ENCODE measurements at regions not wholly inside any gene's neighbourhood (a gene's known extent, or its start where the extent isn't known, plus 50 kb on each side); places are given as distances from the start of the nearest gene placed in this dataset.

GRCh38 chr12:46455648-46456352 is 83.2 kb upstream of the SLC38A2 start:
- no peak for FAIRE-seq
- no peak for DNase-seq (ENCODE audit: insufficient read length)
- TF ChIP-seq POLR2A (IDR thresholded peaks at IDR 0.05; ENCODE audit: low read depth, low read length): no peak
- no peak for TF ChIP-seq TAF1 (IDR thresholded peaks at IDR 0.05; ENCODE audit: borderline replicate concordance, low read depth, low read length)
- no peak for TF ChIP-seq POLR2AphosphoS5 (IDR thresholded peaks at IDR 0.05; ENCODE audit: low read depth, low read length)

DNA sequence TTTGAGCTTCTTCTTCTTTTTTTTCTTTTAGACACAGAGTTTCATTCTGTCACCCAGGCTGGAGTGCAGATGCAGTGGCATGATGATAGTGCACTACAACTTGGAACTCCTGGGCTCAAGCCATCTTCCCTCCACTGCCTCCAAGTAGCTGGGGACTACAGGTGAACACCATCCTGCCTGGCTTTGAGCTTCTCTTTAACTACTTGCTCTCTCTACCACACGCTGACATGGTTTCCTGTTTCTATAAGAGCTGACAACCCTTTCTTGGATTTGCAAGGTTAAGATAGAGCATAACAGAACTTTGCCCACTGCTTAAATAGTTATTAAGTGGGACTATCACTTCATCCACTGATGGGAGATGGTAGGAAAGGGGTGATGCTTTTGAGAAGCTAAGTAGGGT is 82.4 kb upstream of the SLC38A2 start:
- DNase-seq (ENCODE audit: insufficient read length) (no peak), FAIRE-seq (no peak)
- TF ChIP-seq TAF1 (IDR thresholded peaks at IDR 0.05; ENCODE audit: borderline replicate concordance, low read depth, low read length): no peak
- TF ChIP-seq POLR2A (IDR thresholded peaks at IDR 0.05; ENCODE audit: low read depth, low read length): no peak
- no peak for TF ChIP-seq POLR2AphosphoS5 (IDR thresholded peaks at IDR 0.05; ENCODE audit: low read depth, low read length)

DNA sequence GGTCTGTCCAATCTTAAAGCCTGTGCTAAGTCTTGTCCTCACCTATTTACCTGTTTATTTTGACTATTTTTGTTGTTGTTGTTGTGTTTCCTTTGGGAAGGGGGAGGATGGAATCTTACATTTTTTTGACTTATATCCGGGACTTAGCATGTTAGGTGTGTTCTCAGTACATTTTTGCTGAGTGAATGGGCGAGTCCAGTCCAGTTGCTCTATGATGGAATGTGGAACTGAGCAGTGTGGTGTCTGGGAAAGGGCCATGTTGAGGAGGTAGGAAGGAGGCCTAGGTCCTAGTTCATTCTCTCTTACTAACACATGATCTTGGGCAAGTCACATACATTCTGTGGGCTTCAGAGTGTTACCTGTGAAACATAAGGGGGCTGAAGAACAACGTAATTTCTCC is 80.9 kb upstream of the SLC38A2 start:
- DNase-seq (ENCODE audit: insufficient read length): no peak
- no peak for FAIRE-seq
- no peak for TF ChIP-seq POLR2AphosphoS5 (IDR thresholded peaks at IDR 0.05; ENCODE audit: low read depth, low read length)
- no peak for TF ChIP-seq TAF1 (IDR thresholded peaks at IDR 0.05; ENCODE audit: borderline replicate concordance, low read depth, low read length)
- TF ChIP-seq POLR2A (IDR thresholded peaks at IDR 0.05; ENCODE audit: low read depth, low read length): no peak

DNA sequence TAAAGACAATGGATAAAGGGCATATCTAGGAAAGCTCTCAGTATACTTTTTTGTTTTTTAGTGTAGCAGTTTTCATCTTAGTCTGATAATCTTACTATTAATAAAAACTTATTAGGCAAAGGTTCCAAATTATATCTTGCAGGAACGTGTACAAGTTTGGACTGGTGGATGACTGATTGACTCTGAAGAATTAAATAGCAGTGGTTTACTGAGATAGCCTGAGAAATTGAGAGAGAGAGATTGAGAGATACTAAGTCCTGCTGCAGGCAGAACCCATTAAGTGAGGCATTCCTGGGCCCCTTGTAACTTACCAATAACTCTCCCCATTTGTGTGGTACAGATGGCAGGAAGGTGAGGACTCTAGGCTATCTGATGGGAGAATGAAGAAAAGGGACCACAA is 80.2 kb upstream of the SLC38A2 start:
- FAIRE-seq (no peak), DNase-seq (ENCODE audit: insufficient read length) (no peak)
- TF ChIP-seq POLR2A (IDR thresholded peaks at IDR 0.05; ENCODE audit: low read depth, low read length) (no peak), TAF1 (IDR thresholded peaks at IDR 0.05; ENCODE audit: borderline replicate concordance, low read depth, low read length) (no peak), POLR2AphosphoS5 (IDR thresholded peaks at IDR 0.05; ENCODE audit: low read depth, low read length) (no peak)

- TF ChIP-seq POLR2AphosphoS5 (IDR thresholded peaks at IDR 0.05; ENCODE audit: low read depth, low read length) (no peak), TAF1 (IDR thresholded peaks at IDR 0.05; ENCODE audit: borderline replicate concordance, low read depth, low read length) (no peak), POLR2A (IDR thresholded peaks at IDR 0.05; ENCODE audit: low read depth, low read length) (no peak)
- no peak for DNase-seq (ENCODE audit: insufficient read length)
- no peak for FAIRE-seq
Observed at GRCh38 chr12:46452061-46452615, 79.6 kb upstream of the SLC38A2 start.

GRCh38 chr12:46451276-46452021 is 78.9 kb upstream of the SLC38A2 start:
- DNase-seq (ENCODE audit: insufficient read length) (no peak), FAIRE-seq (no peak)
- TF ChIP-seq TAF1 (IDR thresholded peaks at IDR 0.05; ENCODE audit: borderline replicate concordance, low read depth, low read length): no peak

- FAIRE-seq (no peak), DNase-seq (ENCODE audit: insufficient read length) (no peak)
- TF ChIP-seq POLR2AphosphoS5 (IDR thresholded peaks at IDR 0.05; ENCODE audit: low read depth, low read length): no peak
- TF ChIP-seq POLR2A (IDR thresholded peaks at IDR 0.05; ENCODE audit: low read depth, low read length): no peak
- no peak for TF ChIP-seq TAF1 (IDR thresholded peaks at IDR 0.05; ENCODE audit: borderline replicate concordance, low read depth, low read length)
Observed at GRCh38 chr12:46450279-46450748, 77.7 kb upstream of the SLC38A2 start.

GRCh38 chr12:46449856-46450255 is 77.3 kb upstream of the SLC38A2 start:
- TF ChIP-seq TAF1 (IDR thresholded peaks at IDR 0.05; ENCODE audit: borderline replicate concordance, low read depth, low read length) (no peak), POLR2A (IDR thresholded peaks at IDR 0.05; ENCODE audit: low read depth, low read length) (no peak), POLR2AphosphoS5 (IDR thresholded peaks at IDR 0.05; ENCODE audit: low read depth, low read length) (no peak)
- no peak for DNase-seq (ENCODE audit: insufficient read length)
- no peak for FAIRE-seq

- TF ChIP-seq TAF1 (IDR thresholded peaks at IDR 0.05; ENCODE audit: borderline replicate concordance, low read depth, low read length) (no peak), POLR2AphosphoS5 (IDR thresholded peaks at IDR 0.05; ENCODE audit: low read depth, low read length) (no peak), POLR2A (IDR thresholded peaks at IDR 0.05; ENCODE audit: low read depth, low read length) (no peak)
- no peak for FAIRE-seq
- no peak for DNase-seq (ENCODE audit: insufficient read length)
Observed at GRCh38 chr12:46449316-46449715, 76.7 kb upstream of the SLC38A2 start.

DNA sequence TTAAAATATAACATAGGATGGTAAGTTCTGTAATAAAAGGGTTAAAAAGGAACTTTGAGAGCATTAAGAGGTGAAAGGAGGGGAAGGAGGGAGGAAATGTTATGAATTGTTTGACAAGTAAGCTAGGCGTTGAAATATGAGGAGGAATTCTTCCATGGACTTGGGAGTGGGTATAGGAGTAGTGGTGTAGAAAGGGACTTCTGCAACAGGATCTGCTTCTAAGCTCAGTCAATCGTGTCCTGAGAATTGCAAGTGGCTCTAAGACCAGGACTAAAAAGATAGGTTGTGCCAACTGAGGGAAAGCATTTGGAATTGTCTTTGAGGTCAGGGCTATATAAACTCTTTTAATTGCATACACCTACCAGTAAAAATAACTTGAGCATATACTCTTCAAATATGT is 74.1 kb upstream of the SLC38A2 start:
- no peak for FAIRE-seq

DNA sequence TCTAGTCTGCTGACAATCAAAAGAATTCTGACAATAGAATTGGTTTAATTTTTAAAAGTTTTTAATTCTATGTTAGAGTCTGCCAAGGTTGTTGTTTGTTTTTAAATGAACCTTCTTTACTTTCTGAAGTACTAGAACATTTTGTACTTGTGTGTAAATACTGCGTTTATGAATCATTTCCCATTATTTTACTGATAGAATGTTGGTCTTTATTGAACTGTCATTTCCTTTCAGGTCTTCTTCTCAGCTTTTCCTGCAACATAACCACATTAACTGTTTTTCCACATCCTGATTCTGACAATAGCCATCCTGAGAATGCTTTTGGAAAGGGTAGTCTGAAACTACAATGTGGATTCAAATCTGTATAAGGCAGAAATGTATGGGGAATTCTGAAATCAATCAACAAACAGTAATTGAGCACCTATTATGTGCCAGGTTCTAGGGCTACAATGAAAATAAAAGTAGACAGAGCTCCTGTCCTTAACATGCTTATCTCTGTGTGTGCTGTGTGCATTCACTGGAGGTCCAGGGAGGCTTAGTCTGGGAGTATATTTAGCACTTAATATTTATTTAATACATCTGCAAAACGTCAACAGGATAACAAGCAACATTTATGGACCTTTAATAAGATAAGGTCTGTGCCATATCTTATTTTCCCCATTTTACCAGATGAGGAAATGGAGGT is 73.1 kb upstream of the SLC38A2 start:
- FAIRE-seq (no peak), DNase-seq (ENCODE audit: insufficient read length) (no peak)
- TF ChIP-seq POLR2AphosphoS5 (IDR thresholded peaks at IDR 0.05; ENCODE audit: low read depth, low read length) (no peak), POLR2A (IDR thresholded peaks at IDR 0.05; ENCODE audit: low read depth, low read length) (no peak), TAF1 (IDR thresholded peaks at IDR 0.05; ENCODE audit: borderline replicate concordance, low read depth, low read length) (no peak)

More for the DNA sequence above, 74.1 kb upstream of the SLC38A2 start:
- DNase-seq (ENCODE audit: insufficient read length): no peak
- TF ChIP-seq POLR2AphosphoS5 (IDR thresholded peaks at IDR 0.05; ENCODE audit: low read depth, low read length) (no peak), POLR2A (IDR thresholded peaks at IDR 0.05; ENCODE audit: low read depth, low read length) (no peak), TAF1 (IDR thresholded peaks at IDR 0.05; ENCODE audit: borderline replicate concordance, low read depth, low read length) (no peak)

All from GM12892 (cell line).